Neural crest cell (in vitro differentiated cells): ENCODE measurements at regions not wholly inside any gene's neighbourhood (a gene's known extent, or its start where the extent isn't known, plus 50 kb on each side); places are given as distances from the start of the nearest gene placed in this dataset.

Experiments used
- DNase-seq: peaks from one replicate; pipeline ENCODE4 v3.0.0; 2021; ENCODE audit warnings: low read depth, mixed read lengths, low spot score
- H3K27ac Mint-ChIP-seq: one replicate; pipeline ENCODE4 v1.8.0; 2021; ENCODE audit warnings: mild to moderate bottlenecking, mixed read lengths; ENCODE audit not compliant: unreplicated experiment
- H3K27me3 Mint-ChIP-seq: 2 replicates; pipeline ENCODE4 v1.8.0; 2021; ENCODE audit warnings: low read depth, mild to moderate bottlenecking, mixed read lengths
- H3K36me3 Mint-ChIP-seq: 2 replicates; pipeline ENCODE4 v1.8.0; 2021; ENCODE audit warnings: low read depth, mild to moderate bottlenecking, mixed read lengths
- H3K4me1 Mint-ChIP-seq: 2 replicates; pipeline ENCODE4 v1.8.0; 2021; ENCODE audit warnings: mixed read lengths
- H3K4me3 Mint-ChIP-seq: one replicate; pipeline ENCODE4 v1.8.0; 2021; ENCODE audit warnings: mild to moderate bottlenecking, mixed read lengths
- H3K9me3 Mint-ChIP-seq: 2 replicates; pipeline ENCODE4 v1.8.0; 2021; ENCODE audit warnings: mixed read lengths
- TF ChIP-seq, protein P1 (sequence below): fragments of 200-600 bp; sonication (generic); conservative IDR thresholded peaks from 2 replicates; pipeline ENCODE4 v1.5.0; 2021; ENCODE audit warnings: antibody characterized with exemption, mild to moderate bottlenecking

DNA sequence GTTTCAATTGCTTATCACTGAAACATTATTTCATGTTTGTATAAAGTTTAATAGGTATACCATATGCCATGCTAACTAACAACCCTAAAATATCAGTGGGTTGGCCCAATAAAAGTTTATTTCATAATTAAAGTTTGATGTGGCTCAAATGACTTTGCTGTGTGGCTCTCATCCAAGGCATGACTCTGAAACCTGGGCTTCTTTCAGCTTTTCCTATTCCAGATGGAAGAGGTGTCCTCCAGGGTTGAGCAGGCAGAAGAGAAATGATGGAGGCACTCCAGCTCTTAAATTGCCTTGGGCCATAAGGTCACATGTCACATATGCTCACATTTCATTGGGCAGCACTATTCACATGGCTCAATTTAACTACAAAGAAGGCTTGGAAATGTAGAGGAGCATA lies 101.9 kb downstream of the MACIR start:
- TF ChIP-seq, protein P1, sequence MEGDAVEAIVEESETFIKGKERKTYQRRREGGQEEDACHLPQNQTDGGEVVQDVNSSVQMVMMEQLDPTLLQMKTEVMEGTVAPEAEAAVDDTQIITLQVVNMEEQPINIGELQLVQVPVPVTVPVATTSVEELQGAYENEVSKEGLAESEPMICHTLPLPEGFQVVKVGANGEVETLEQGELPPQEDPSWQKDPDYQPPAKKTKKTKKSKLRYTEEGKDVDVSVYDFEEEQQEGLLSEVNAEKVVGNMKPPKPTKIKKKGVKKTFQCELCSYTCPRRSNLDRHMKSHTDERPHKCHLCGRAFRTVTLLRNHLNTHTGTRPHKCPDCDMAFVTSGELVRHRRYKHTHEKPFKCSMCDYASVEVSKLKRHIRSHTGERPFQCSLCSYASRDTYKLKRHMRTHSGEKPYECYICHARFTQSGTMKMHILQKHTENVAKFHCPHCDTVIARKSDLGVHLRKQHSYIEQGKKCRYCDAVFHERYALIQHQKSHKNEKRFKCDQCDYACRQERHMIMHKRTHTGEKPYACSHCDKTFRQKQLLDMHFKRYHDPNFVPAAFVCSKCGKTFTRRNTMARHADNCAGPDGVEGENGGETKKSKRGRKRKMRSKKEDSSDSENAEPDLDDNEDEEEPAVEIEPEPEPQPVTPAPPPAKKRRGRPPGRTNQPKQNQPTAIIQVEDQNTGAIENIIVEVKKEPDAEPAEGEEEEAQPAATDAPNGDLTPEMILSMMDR, result no peak
- Mint-ChIP-seq H3K36me3 (no peaks in the 10 kb centered on the region), H3K27ac (no peak overlapping the region), H3K9me3 (peaks cover 5% of the 10 kb centered on the region), H3K27me3 (no peaks in the 10 kb centered on the region), H3K4me1 (peaks cover 10% of the 10 kb centered on the region), H3K4me3 (no peak overlapping the region)
- no peak for DNase-seq

DNA sequence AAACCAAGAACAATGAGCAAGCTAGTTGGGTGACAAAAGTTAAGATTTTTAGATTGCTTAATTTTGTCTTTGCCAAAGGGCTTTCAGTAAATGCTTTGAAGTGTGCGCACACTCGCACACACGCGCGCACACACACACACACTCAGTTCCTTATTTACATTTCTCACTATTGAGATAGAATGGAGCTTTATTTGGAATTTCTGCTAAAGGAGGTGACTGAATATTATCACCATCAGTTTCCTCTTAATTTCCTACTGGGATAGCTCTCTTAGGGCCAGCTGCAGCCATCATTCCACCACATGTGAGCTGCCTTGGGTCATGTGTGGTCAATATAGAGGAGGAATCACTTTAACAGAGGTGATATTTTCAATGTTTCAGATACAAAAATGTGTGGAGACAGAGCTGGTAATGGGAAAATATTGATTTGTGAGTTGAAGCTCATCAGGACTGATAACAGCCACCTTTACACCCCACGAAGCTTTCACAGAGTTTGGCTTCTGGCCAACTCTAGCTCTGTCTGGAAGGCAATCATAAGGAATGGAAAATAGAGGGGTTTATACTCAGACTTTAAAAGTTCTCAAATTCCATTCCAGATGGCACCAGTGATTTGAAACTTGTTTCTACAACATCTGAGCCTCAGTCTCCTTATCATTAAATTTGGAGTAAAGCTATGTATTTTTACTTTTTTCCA lies 99.9 kb downstream of the MACIR start:
- Mint-ChIP-seq H3K36me3 (no peaks in the 10 kb centered on the region), H3K27me3 (no peaks in the 10 kb centered on the region), H3K4me1 (peaks cover 10% of the 10 kb centered on the region), H3K9me3 (peaks cover 3% of the 10 kb centered on the region), H3K27ac (no peak overlapping the region), H3K4me3 (no peak overlapping the region)
- TF ChIP-seq, protein P1, result no peak
- DNase-seq, result no peak

DNA sequence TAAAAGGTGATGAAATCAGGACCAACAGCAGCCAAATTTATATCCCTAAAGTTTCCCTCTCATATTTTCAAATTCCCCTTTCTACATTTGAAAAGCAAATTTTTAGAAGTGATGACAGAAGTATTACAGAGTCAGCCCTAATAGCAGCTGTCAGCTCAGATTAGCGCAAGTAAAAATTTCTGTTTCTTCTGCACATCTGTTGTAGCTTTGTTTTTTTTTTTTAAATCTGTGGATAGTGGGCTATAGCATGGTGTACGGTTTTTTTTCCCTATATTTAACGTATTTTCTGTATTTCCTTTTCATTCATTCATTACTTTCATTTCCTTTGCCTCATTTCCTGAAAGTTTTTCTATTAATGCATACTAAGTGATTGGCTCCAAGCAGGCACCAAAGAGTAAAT lies 99.1 kb downstream of the MACIR start:
- Mint-ChIP-seq H3K27ac (no peak overlapping the region), H3K27me3 (no peaks in the 10 kb centered on the region), H3K4me1 (peaks cover 10% of the 10 kb centered on the region), H3K9me3 (peaks cover 3% of the 10 kb centered on the region), H3K36me3 (no peaks in the 10 kb centered on the region), H3K4me3 (no peak overlapping the region)
- DNase-seq, result no peak
- TF ChIP-seq, protein P1, result no peak

DNA sequence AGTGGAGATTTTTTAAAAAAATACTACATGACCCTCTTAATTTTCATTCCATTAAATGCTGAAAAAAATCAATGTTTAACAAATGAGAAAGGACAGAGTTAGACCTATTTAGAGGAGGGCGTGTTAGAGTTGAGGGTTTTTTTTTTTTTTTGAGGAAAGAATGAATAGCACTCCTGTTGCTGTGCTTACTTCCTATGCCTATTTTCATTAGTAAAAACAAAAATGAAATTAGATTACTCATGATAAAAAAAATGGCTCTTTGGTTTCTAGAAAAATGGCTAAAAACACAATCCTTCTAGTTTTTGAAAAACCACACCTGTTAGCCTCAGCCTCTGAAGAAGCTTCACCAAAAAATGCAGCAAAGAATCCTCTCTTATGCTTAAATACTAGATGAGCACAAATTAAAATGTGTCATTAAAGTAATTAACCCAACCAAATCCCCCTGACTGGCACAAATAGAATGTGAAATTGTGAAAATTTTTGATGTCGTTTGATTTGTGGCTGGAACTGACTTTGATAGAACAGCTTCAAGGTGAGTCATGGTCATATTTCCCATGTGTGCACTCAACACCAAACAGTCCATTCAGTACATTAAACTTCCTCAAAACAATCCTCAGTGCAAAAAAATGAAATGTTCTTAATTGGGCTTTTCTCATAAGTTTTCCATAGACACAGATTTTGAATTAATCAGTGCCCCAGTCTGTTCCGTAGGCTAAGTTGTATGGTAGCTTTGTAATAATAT lies 98.0 kb downstream of the MACIR start:
- TF ChIP-seq, protein P1, result no peak
- Mint-ChIP-seq H3K36me3 (no peaks in the 10 kb centered on the region), H3K9me3 (peaks cover 3% of the 10 kb centered on the region), H3K27ac (no peak overlapping the region), H3K27me3 (no peaks in the 10 kb centered on the region), H3K4me3 (no peak overlapping the region), H3K4me1 (peaks cover 10% of the 10 kb centered on the region)
- DNase-seq, result no peak

DNA sequence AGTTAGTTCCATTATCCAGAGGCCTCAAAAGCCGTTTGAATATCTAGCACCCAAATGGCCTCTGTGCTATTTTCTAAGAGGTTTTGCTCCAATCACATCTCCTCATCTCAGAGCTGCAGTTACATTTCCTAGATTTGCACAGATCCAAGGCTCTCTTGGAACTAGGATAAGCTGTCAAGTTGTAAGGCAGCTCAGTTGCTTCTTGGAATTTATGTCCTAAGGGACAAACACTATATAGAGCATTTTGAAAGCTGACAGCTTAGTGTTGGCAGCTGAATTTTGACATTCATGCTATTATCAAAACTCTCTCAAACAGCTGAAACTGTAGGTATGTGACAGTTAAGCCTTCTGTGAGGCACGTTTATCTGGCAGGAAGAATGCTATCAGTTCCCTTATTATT lies 97.0 kb downstream of the MACIR start:
- H3K4me1 Mint-ChIP-seq, result peaks cover 10% of the 10 kb centered on the region
- no peaks in the 10 kb centered on the region for H3K36me3 Mint-ChIP-seq
- no peak overlapping the region for H3K27ac Mint-ChIP-seq

More for the DNA sequence above, 97.0 kb downstream of the MACIR start:
- no peak for DNase-seq
- Mint-ChIP-seq H3K27me3 (no peaks in the 10 kb centered on the region), H3K4me3 (no peak overlapping the region), H3K9me3 (no peaks in the 10 kb centered on the region)
- TF ChIP-seq, protein P1, result no peak
